ENCODE measurements at regions not wholly inside any gene's neighbourhood (a gene's known extent, or its start where the extent isn't known, plus 50 kb on each side); places are given as distances from the start of the nearest gene placed in this dataset.

GRCh38 chr18:73942081-73942625, 205.5 kb downstream of the FBXO15 start:
- H3K4me1 ChIP-seq (ENCODE audit: control insufficient read depth, low read depth, low read length), result no peaks in the 10 kb centered on the region
- H3K27ac ChIP-seq (ENCODE audit: low read length), result no peak overlapping the region
- no peak overlapping the region for H3K9ac ChIP-seq (ENCODE audit: low read length)
- H3K36me3 ChIP-seq (ENCODE audit: control insufficient read depth, low read depth, low read length), result no peaks in the 10 kb centered on the region
- no peaks in the 10 kb centered on the region for H3K9me3 ChIP-seq (ENCODE audit: control insufficient read depth, low read depth, low read length)
- no peak overlapping the region for H3K4me3 ChIP-seq (ENCODE audit: low read length)
- H3K27me3 ChIP-seq (ENCODE audit: control insufficient read depth, insufficient read depth, low read length), result no peaks in the 10 kb centered on the region

DNA sequence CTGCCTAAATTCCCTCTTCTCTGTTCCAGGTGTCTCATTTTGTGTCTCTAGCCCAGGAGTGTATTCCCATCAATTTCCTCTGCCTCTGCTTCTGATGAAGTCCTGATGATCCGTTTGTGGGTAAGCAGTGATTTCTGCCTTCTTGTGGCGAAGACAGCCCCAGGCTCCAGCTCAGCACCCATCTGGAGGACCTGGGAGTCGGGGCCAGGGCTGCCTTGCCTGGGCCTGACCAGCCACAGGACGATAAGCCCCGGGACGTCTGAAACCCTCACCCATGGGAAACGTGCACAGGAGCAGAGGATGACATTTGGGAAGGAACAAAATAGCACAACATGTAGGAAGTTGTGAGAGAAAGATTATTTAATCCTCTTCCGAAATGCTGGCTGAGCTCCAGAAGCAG, 206.9 kb downstream of the FBXO15 start:
- no peak overlapping the region for H3K9ac ChIP-seq (ENCODE audit: low read length)
- no peaks in the 10 kb centered on the region for H3K27me3 ChIP-seq (ENCODE audit: control insufficient read depth, insufficient read depth, low read length)
- H3K9me3 ChIP-seq (ENCODE audit: control insufficient read depth, low read depth, low read length), result no peaks in the 10 kb centered on the region
- H3K36me3 ChIP-seq (ENCODE audit: control insufficient read depth, low read depth, low read length), result no peaks in the 10 kb centered on the region
- no peak overlapping the region for H3K4me3 ChIP-seq (ENCODE audit: low read length)
- no peak overlapping the region for H3K27ac ChIP-seq (ENCODE audit: low read length)
- no peaks in the 10 kb centered on the region for H3K4me1 ChIP-seq (ENCODE audit: control insufficient read depth, low read depth, low read length)

DNA sequence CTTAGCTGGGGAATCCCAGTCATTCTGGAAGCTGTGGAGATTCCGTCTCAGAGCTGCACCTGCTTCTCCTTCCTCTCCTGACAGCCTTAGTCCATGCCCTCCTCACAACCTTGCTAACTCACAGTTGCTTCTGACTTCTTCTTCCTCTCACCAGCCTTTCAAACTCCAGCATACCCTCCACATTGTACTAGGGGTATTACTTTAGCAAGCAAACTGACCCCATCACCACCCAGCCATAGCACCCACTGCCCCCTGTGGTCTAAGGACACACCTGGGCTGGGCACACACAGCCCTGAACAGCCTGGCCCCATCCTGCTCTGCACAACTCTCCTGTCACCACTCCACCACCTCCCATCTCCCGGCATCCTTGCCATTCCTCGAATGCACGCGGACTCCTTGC, 208.2 kb downstream of the FBXO15 start:
- Histone ChIP-seq H3K4me1 (ENCODE audit: control insufficient read depth, low read depth, low read length) (no peaks in the 10 kb centered on the region), H3K4me3 (ENCODE audit: low read length) (no peak overlapping the region), H3K9me3 (ENCODE audit: control insufficient read depth, low read depth, low read length) (no peaks in the 10 kb centered on the region), H3K9ac (ENCODE audit: low read length) (no peak overlapping the region), H3K27ac (ENCODE audit: low read length) (no peak overlapping the region), H3K27me3 (ENCODE audit: control insufficient read depth, insufficient read depth, low read length) (no peaks in the 10 kb centered on the region), H3K36me3 (ENCODE audit: control insufficient read depth, low read depth, low read length) (no peaks in the 10 kb centered on the region)

GRCh38 chr18:73933685-73934084, 213.9 kb downstream of the FBXO15 start:
- H3K4me1 ChIP-seq (ENCODE audit: control insufficient read depth, low read depth, low read length), result no peaks in the 10 kb centered on the region
- H3K4me3 ChIP-seq (ENCODE audit: low read length), result no peak overlapping the region
- no peaks in the 10 kb centered on the region for H3K36me3 ChIP-seq (ENCODE audit: control insufficient read depth, low read depth, low read length)
- H3K27me3 ChIP-seq (ENCODE audit: control insufficient read depth, insufficient read depth, low read length), result no peaks in the 10 kb centered on the region
- no peaks in the 10 kb centered on the region for H3K9me3 ChIP-seq (ENCODE audit: control insufficient read depth, low read depth, low read length)
- H3K27ac ChIP-seq (ENCODE audit: low read length), result no peak overlapping the region
- H3K9ac ChIP-seq (ENCODE audit: low read length), result no peak overlapping the region

DNA sequence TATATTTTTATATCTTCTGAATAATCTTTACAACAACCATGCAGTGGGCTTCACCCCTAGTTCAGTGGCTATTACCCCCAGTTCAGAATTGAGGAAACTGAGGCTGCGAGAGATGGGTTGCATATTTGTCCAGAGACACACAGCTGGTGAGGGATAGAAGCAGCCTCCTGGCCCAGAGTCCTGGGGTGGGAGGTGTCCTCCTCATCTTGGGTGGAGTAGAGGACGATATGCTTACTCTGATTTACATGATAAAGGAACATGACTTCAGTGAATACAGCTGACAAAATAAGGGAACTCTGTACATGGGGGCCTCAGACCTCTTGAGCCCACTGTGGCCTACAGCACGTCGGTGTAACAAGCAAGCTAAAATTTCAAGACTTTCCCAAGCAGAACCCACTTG, 214.7 kb downstream of the FBXO15 start:
- H3K27ac ChIP-seq (ENCODE audit: low read length), result no peak overlapping the region
- H3K27me3 ChIP-seq (ENCODE audit: control insufficient read depth, insufficient read depth, low read length), result no peaks in the 10 kb centered on the region
- H3K9ac ChIP-seq (ENCODE audit: low read length), result no peak overlapping the region
- H3K4me1 ChIP-seq (ENCODE audit: control insufficient read depth, low read depth, low read length), result no peaks in the 10 kb centered on the region
- no peaks in the 10 kb centered on the region for H3K36me3 ChIP-seq (ENCODE audit: control insufficient read depth, low read depth, low read length)
- H3K4me3 ChIP-seq (ENCODE audit: low read length), result no peak overlapping the region
- no peaks in the 10 kb centered on the region for H3K9me3 ChIP-seq (ENCODE audit: control insufficient read depth, low read depth, low read length)

DNA sequence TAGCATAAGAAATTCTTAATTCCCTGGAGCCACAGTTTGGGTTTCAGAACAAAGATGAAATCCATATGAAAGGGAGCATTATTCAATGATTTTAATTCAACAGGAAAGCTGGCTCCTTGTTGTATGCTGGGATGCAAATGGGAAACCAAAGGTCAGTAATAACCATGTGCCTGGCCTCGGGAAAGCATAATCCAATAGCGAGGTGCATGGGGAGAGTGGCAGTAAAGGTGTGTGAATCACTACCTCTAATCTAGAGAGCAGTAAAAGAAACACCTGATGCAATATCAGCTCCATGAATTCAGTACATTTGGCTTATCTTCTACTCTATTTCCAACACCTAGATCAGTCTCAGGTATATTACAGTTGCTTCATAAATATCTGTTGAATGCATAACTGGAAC, 220.1 kb downstream of the FBXO15 start:
- H3K4me3 ChIP-seq (ENCODE audit: low read length), result no peak overlapping the region
- H3K9ac ChIP-seq (ENCODE audit: low read length), result no peak overlapping the region
- H3K9me3 ChIP-seq (ENCODE audit: control insufficient read depth, low read depth, low read length), result no peaks in the 10 kb centered on the region
- no peak overlapping the region for H3K27ac ChIP-seq (ENCODE audit: low read length)
- H3K4me1 ChIP-seq (ENCODE audit: control insufficient read depth, low read depth, low read length), result no peaks in the 10 kb centered on the region
- no peaks in the 10 kb centered on the region for H3K36me3 ChIP-seq (ENCODE audit: control insufficient read depth, low read depth, low read length)
- H3K27me3 ChIP-seq (ENCODE audit: control insufficient read depth, insufficient read depth, low read length), result no peaks in the 10 kb centered on the region

DNA sequence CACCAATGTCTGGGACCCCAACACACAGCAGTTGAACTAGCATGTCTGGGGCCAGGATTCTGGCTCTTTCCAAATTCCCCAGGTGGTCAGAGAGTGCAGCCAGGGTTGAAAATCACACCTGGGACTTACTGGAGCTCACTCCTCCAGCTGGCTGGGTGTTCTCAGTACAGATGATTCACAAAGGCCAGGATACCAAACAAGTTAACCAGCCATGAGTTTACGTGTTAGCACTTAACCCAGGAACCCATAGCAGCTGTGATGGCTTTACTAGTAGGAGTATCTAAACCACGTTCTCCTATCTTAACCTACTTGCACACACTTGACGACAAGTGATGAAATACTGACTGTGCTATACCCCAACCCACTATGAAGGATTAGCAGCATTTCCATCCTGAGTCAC, 222.8 kb downstream of the FBXO15 start:
- no peaks in the 10 kb centered on the region for H3K9me3 ChIP-seq (ENCODE audit: control insufficient read depth, low read depth, low read length)
- no peak overlapping the region for H3K27ac ChIP-seq (ENCODE audit: low read length)
- H3K4me3 ChIP-seq (ENCODE audit: low read length), result no peak overlapping the region
- H3K36me3 ChIP-seq (ENCODE audit: control insufficient read depth, low read depth, low read length), result no peaks in the 10 kb centered on the region
- no peak overlapping the region for H3K9ac ChIP-seq (ENCODE audit: low read length)
- no peaks in the 10 kb centered on the region for H3K27me3 ChIP-seq (ENCODE audit: control insufficient read depth, insufficient read depth, low read length)
- no peaks in the 10 kb centered on the region for H3K4me1 ChIP-seq (ENCODE audit: control insufficient read depth, low read depth, low read length)

GRCh38 chr18:73924307-73924706, 223.3 kb downstream of the FBXO15 start:
- H3K4me1 ChIP-seq (ENCODE audit: control insufficient read depth, low read depth, low read length), result no peaks in the 10 kb centered on the region
- no peak overlapping the region for H3K4me3 ChIP-seq (ENCODE audit: low read length)

GRCh38 chr18:73923866-73924265, 223.8 kb downstream of the FBXO15 start:
- H3K4me3 ChIP-seq (ENCODE audit: low read length), result no peak overlapping the region
- H3K9me3 ChIP-seq (ENCODE audit: control insufficient read depth, low read depth, low read length), result no peaks in the 10 kb centered on the region
- H3K9ac ChIP-seq (ENCODE audit: low read length), result no peak overlapping the region
- no peaks in the 10 kb centered on the region for H3K4me1 ChIP-seq (ENCODE audit: control insufficient read depth, low read depth, low read length)
- H3K36me3 ChIP-seq (ENCODE audit: control insufficient read depth, low read depth, low read length), result no peaks in the 10 kb centered on the region
- H3K27me3 ChIP-seq (ENCODE audit: control insufficient read depth, insufficient read depth, low read length), result no peaks in the 10 kb centered on the region
- no peak overlapping the region for H3K27ac ChIP-seq (ENCODE audit: low read length)

More at GRCh38 chr18:73924307-73924706, 223.3 kb downstream of the FBXO15 start:
- H3K27ac ChIP-seq (ENCODE audit: low read length), result no peak overlapping the region
- no peaks in the 10 kb centered on the region for H3K9me3 ChIP-seq (ENCODE audit: control insufficient read depth, low read depth, low read length)
- no peaks in the 10 kb centered on the region for H3K27me3 ChIP-seq (ENCODE audit: control insufficient read depth, insufficient read depth, low read length)
- H3K36me3 ChIP-seq (ENCODE audit: control insufficient read depth, low read depth, low read length), result no peaks in the 10 kb centered on the region
- no peak overlapping the region for H3K9ac ChIP-seq (ENCODE audit: low read length)

- Histone ChIP-seq H3K9me3 (ENCODE audit: control insufficient read depth, low read depth, low read length) (no peaks in the 10 kb centered on the region), H3K27ac (ENCODE audit: low read length) (no peak overlapping the region), H3K4me1 (ENCODE audit: control insufficient read depth, low read depth, low read length) (no peaks in the 10 kb centered on the region), H3K4me3 (ENCODE audit: low read length) (no peak overlapping the region), H3K9ac (ENCODE audit: low read length) (no peak overlapping the region), H3K27me3 (ENCODE audit: control insufficient read depth, insufficient read depth, low read length) (no peaks in the 10 kb centered on the region), H3K36me3 (ENCODE audit: control insufficient read depth, low read depth, low read length) (no peaks in the 10 kb centered on the region)
Observed at GRCh38 chr18:73920033-73920432, 227.6 kb downstream of the FBXO15 start.

- H3K27me3 ChIP-seq (ENCODE audit: control insufficient read depth, insufficient read depth, low read length), result no peaks in the 10 kb centered on the region
- no peak overlapping the region for H3K9ac ChIP-seq (ENCODE audit: low read length)
- H3K36me3 ChIP-seq (ENCODE audit: control insufficient read depth, low read depth, low read length), result no peaks in the 10 kb centered on the region
- no peak overlapping the region for H3K27ac ChIP-seq (ENCODE audit: low read length)
- no peaks in the 10 kb centered on the region for H3K9me3 ChIP-seq (ENCODE audit: control insufficient read depth, low read depth, low read length)
- no peak overlapping the region for H3K4me3 ChIP-seq (ENCODE audit: low read length)
- H3K4me1 ChIP-seq (ENCODE audit: control insufficient read depth, low read depth, low read length), result no peaks in the 10 kb centered on the region
Observed at GRCh38 chr18:73918816-73919215, 228.8 kb downstream of the FBXO15 start.

DNA sequence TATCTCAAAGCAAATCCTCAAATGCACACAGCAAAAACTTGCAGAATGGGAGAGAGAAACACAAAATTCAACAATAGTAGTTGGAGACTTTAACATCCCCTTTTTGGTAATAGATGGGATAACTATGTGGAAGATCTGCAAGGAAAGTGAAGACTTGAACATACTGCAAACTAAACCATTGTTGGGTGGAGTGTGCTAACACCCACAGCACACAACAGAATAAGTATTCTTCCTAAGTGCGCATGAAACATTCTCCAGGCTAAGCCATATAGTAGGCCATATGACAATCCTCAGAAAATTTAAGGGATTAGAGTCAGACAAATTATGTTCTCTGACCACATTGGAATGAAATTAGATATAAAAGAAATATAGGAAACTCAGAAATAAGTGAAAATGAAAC, 230.6 kb downstream of the FBXO15 start:
- Histone ChIP-seq H3K4me1 (ENCODE audit: control insufficient read depth, low read depth, low read length) (no peaks in the 10 kb centered on the region), H3K9me3 (ENCODE audit: control insufficient read depth, low read depth, low read length) (no peaks in the 10 kb centered on the region), H3K9ac (ENCODE audit: low read length) (no peak overlapping the region), H3K27me3 (ENCODE audit: control insufficient read depth, insufficient read depth, low read length) (no peaks in the 10 kb centered on the region), H3K27ac (ENCODE audit: low read length) (no peak overlapping the region), H3K36me3 (ENCODE audit: control insufficient read depth, low read depth, low read length) (no peaks in the 10 kb centered on the region), H3K4me3 (ENCODE audit: low read length) (no peak overlapping the region)
